Keratinocyte (primary cell): ENCODE measurements at regions not wholly inside any gene's neighbourhood (a gene's known extent, or its start where the extent isn't known, plus 50 kb on each side); places are given as distances from the start of the nearest gene placed in this dataset.

Source experiments
- DNase-seq: peaks from one replicate; pipeline ENCODE4 v3.0.0-alpha.2; 2011; ENCODE audit warnings: low read depth, missing footprints, low spot score
- FAIRE-seq: peaks from 2 replicates; lab custom pipeline; 2011; peaks lifted over from hg19 to GRCh38; lab: Jason Lieb, UNC
- H2AFZ ChIP-seq: 2 replicates; pipeline ENCODE4 v1.6.0; 2012; ENCODE audit warnings: low read length, control low read depth, inconsistent platforms; ENCODE audit not compliant: control insufficient read depth
- H3K27ac ChIP-seq: 2 replicates; pipeline ENCODE4 v1.5.1; 2011; ENCODE audit warnings: low read length; ENCODE audit not compliant: control insufficient read depth, insufficient read depth
- H3K27me3 ChIP-seq: 3 replicates; pipeline ENCODE4 v1.6.0; 2011; ENCODE audit warnings: low read length; ENCODE audit not compliant: control insufficient read depth, insufficient read depth; ENCODE audit errors: extremely low read depth
- H3K36me3 ChIP-seq, 2 experiments: 2 replicates in 1 of 2; 3 replicates in 1 of 2; pipeline ENCODE4 v1.5.1; 2011; ENCODE audit warnings: low read length in 2 of 2, mild to moderate bottlenecking in 1 of 2; ENCODE audit not compliant: control insufficient read depth in 2 of 2, insufficient read depth in 2 of 2; ENCODE audit errors: extremely low read depth in 1 of 2
- H3K4me1 ChIP-seq: 3 replicates; pipeline ENCODE4 v1.5.1; 2011; ENCODE audit warnings: low read length; ENCODE audit not compliant: control insufficient read depth, insufficient read depth; ENCODE audit errors: extremely low read depth
- H3K4me2 ChIP-seq: 3 replicates; pipeline ENCODE4 v1.6.0; 2011; ENCODE audit warnings: low read depth, low read length; ENCODE audit not compliant: control insufficient read depth, insufficient read depth; ENCODE audit errors: extremely low read depth
- H3K4me3 ChIP-seq, 3 experiments: fragments of 200-600 bp in 1 of 3; sonication (generic) in 1 of 3; 2 replicates in 2 of 3; 3 replicates in 1 of 3; pipeline ENCODE4 v1.5.1; 2011 to 2016; ENCODE audit warnings: low read length in 3 of 3, mild to moderate bottlenecking in 3 of 3, control low read depth in 2 of 3, inconsistent platforms in 1 of 3, low read depth in 1 of 3, mixed read lengths in 1 of 3, mixed run types in 1 of 3, moderate library complexity in 1 of 3; ENCODE audit not compliant: control insufficient read depth in 2 of 3, insufficient read depth in 2 of 3; ENCODE audit errors: extremely low read depth in 1 of 3
- H3K79me2 ChIP-seq: 2 replicates; pipeline ENCODE4 v1.6.0; 2012; ENCODE audit warnings: low read length; ENCODE audit not compliant: control insufficient read depth, insufficient read depth
- H3K9ac ChIP-seq: 3 replicates; pipeline ENCODE4 v1.6.0; 2011; ENCODE audit warnings: low read length; ENCODE audit not compliant: control insufficient read depth, insufficient read depth; ENCODE audit errors: extremely low read depth
- H3K9me1 ChIP-seq: 3 replicates; pipeline ENCODE4 v1.6.0; 2011; ENCODE audit warnings: low read length; ENCODE audit not compliant: control insufficient read depth, insufficient read depth; ENCODE audit errors: extremely low read depth
- H3K9me3 ChIP-seq: 2 replicates; pipeline ENCODE4 v1.5.1; 2012; ENCODE audit warnings: low read depth, low read length; ENCODE audit not compliant: control insufficient read depth
- H4K20me1 ChIP-seq: 3 replicates; pipeline ENCODE4 v1.6.0; 2011; ENCODE audit warnings: low read length; ENCODE audit not compliant: control insufficient read depth, insufficient read depth; ENCODE audit errors: extremely low read depth
- EZH2 ChIP-seq: IDR thresholded peaks from one replicate; pipeline ENCODE4 v1.6.1; 2012; ENCODE audit warnings: inconsistent platforms, mild to moderate bottlenecking, low read length, moderate library complexity
- dilution Hi-C: fragments of 300-500 bp; cut with MboI; formaldehyde crosslinking; loops from one replicate; pipeline ENCODE4 v1.7.0; 2020; ENCODE audit warnings: low sequenced_read_pairs; ENCODE audit not compliant: extremely low pct_ligation_motif_present
- TF ChIP-seq, protein P1 (sequence below), 3 experiments: IDR thresholded peaks in 1 of 3; conservative IDR thresholded peaks in 1 of 3; optimal IDR thresholded peaks in 1 of 3; 2 replicates in 2 of 3; 3 replicates in 1 of 3; pipeline versions ENCODE3 to v1.5.1; 2011; ENCODE audit warnings: low read length in 3 of 3, mild to moderate bottlenecking in 3 of 3, moderate library complexity in 2 of 3, control low read depth in 1 of 3, inconsistent platforms in 1 of 3; ENCODE audit not compliant: insufficient read depth in 2 of 3; ENCODE audit errors: extremely low read depth in 1 of 3

DNA sequence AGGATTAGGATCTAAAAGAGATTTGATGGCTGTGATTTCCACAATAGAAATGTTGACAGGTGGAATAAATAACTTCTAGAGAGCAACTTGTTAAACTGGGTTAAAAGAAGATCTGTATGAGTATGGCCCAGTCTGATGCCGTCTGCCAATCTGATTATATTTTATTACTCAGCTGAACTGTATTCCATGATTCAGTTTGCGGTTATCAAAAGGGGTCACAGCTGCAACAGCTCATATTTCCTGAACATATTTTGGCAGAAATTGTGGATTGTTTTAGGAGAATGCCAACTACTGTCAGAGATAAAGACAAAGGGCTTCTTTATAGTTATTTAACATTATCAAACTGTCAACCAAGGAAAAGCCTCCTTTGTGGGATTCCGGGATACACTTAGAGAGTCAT, 244.8 kb upstream of the MINDY3 start:
- Histone ChIP-seq H3K4me2 (no peak overlapping the region), H3K4me1 (no peaks in the 10 kb centered on the region), H3K9me1 (no peaks in the 10 kb centered on the region), H4K20me1 (no peaks in the 10 kb centered on the region), H3K9ac (no peak overlapping the region), H2AFZ (no peak overlapping the region), H3K79me2 (no peaks in the 10 kb centered on the region), H3K27me3 (no peaks in the 10 kb centered on the region), H3K9me3 (no peaks in the 10 kb centered on the region), H3K27ac (no peak overlapping the region), H3K36me3 (no peaks in the 10 kb centered on the region), H3K4me3 (no peak overlapping the region)
- dilution Hi-C loops: no loop called here
- DNase-seq: no peak
- FAIRE-seq: no peak
- TF ChIP-seq, protein P1, sequence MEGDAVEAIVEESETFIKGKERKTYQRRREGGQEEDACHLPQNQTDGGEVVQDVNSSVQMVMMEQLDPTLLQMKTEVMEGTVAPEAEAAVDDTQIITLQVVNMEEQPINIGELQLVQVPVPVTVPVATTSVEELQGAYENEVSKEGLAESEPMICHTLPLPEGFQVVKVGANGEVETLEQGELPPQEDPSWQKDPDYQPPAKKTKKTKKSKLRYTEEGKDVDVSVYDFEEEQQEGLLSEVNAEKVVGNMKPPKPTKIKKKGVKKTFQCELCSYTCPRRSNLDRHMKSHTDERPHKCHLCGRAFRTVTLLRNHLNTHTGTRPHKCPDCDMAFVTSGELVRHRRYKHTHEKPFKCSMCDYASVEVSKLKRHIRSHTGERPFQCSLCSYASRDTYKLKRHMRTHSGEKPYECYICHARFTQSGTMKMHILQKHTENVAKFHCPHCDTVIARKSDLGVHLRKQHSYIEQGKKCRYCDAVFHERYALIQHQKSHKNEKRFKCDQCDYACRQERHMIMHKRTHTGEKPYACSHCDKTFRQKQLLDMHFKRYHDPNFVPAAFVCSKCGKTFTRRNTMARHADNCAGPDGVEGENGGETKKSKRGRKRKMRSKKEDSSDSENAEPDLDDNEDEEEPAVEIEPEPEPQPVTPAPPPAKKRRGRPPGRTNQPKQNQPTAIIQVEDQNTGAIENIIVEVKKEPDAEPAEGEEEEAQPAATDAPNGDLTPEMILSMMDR (optimal IDR thresholded peaks at IDR 0.05 in 1 of 3, IDR thresholded peaks at IDR 0.05 in 1 of 3, conservative IDR thresholded peaks at IDR 0.05 in 1 of 3; ENCODE audit: extremely low read depth in 1 of 3, insufficient read depth in 2 of 3, low read length in 3 of 3): no peak
- no peak for TF ChIP-seq EZH2

DNA sequence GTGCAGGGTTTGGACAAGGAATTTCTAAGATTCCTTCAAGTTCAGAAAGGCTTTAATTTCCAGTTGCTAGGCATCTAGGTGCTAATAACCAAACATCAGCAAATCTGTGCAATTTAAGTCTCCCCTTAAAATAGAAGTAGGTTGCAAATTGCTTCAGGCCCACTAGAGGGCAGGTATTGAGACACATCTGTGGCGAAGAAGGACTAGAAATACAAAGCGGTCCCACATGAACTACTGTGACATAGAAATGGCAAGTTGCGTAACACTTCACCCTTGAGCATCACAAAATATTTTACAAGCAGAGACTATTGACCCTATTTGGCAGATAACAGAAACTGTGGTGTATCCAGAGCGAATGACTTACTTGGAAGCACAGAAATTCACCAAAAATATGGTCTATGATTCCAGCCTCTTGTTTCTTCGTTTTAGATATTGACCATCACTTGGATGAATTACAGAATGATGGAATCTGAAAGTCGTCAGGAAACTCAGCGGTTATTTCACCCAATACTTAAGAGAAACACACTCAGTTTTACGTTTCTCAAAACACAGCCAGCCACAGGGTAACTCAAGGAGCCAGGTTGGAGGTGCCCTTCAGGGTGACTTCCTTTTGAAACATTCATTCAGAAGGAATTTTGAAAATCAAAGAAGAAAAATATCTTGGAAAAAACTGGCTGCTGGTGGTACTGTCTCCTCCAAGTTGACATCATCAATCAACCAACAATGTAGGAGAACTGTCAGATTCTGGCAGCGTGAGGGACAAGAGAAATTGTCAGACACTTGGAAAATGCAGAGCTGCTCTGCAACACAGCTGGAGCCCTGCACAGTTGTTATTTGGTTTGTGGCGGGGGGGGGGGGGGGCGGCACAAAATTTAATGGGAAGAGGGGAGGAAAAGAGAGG, 256.3 kb upstream of the MINDY3 start:
- Histone ChIP-seq H3K27me3 (no peaks in the 10 kb centered on the region), H3K27ac (no peak overlapping the region), H3K4me2 (no peak overlapping the region), H3K9me3 (no peaks in the 10 kb centered on the region), H3K4me1 (no peaks in the 10 kb centered on the region), H3K9ac (no peak overlapping the region), H3K9me1 (no peaks in the 10 kb centered on the region), H2AFZ (no peak overlapping the region), H4K20me1 (no peaks in the 10 kb centered on the region), H3K36me3 (no peaks in the 10 kb centered on the region), H3K79me2 (no peaks in the 10 kb centered on the region), H3K4me3 (no peak overlapping the region)
- TF ChIP-seq EZH2: no peak
- TF ChIP-seq, protein P1 (optimal IDR thresholded peaks at IDR 0.05 in 1 of 3, IDR thresholded peaks at IDR 0.05 in 1 of 3, conservative IDR thresholded peaks at IDR 0.05 in 1 of 3; ENCODE audit: extremely low read depth in 1 of 3, insufficient read depth in 2 of 3, low read length in 3 of 3): peak; percentile 14 to 39 (median 19)
- DNase-seq: no peak
- dilution Hi-C loops: no loop called here
- FAIRE-seq: no peak
